ENCODE measurements at regions not wholly inside any gene's neighbourhood (a gene's known extent, or its start where the extent isn't known, plus 50 kb on each side); places are given as distances from the start of the nearest gene placed in this dataset.
A peak's percentile ranks its signal among the peaks of the same experiment; 100 is the strongest.
"Not testable (repeated sequence)": the region's sequence is repeated elsewhere in the genome, so short reads cannot be mapped to it uniquely, and the experiment has no call there.

DNA sequence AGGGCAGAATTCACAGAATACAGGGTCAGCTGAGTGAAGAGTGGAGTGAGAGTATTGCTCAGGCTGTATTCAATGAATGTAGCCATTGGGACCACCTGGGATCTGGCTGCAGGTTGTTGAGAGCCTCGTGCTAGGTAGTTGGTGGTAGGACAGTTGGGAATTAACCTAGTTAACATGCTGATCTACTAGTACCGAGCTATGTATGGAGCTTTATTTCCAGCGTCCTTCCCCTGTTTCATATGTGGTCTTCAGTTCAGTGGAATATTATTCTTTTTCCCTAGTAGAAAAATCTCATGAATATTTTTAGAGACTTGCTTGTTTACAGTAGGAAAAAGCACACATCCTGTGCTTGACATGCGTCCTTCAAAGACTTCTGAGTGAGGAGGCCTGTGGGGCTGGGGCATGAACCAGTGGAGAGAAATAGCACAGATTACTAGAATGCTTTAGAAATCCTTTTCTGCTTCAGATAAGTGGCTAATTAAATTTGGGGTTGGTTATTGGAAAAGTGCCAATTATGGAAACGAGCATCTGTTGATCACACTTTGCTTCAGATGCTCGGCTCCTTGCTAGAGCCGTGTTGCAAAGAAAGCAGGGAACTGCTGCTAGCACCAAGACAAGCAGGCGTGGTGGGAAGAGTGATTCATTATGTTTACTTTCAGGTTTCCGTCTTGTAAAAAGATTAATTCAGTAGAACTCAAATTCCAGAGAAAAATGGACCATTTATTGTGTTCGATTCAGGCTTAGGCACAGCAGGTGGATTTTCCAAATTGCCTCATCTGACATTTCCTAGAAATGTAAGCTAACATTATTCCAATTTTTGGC, 53.6 kb downstream of the ARF6 start:
- peak; percentile 25 for DNase-seq

DNA sequence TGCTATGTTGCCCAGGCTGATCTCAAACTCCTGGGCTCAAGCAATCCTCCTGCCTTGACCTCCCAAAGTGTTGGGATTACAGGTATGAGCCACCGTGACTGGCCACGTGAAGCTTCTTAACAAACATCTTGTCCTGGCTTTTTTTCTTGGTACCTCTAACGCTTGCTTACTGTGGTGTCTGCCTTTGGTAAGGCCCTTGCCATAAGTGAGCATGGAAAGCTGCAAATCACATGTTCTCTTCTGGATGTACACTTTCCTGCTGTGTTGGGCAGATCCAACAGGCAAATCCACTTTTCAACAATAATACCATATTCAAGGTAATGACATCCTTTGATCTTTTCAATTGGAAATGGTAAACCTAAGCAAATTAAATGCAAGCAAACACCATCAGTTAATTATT, 54.6 kb downstream of the ARF6 start:
- no peak for DNase-seq

DNA sequence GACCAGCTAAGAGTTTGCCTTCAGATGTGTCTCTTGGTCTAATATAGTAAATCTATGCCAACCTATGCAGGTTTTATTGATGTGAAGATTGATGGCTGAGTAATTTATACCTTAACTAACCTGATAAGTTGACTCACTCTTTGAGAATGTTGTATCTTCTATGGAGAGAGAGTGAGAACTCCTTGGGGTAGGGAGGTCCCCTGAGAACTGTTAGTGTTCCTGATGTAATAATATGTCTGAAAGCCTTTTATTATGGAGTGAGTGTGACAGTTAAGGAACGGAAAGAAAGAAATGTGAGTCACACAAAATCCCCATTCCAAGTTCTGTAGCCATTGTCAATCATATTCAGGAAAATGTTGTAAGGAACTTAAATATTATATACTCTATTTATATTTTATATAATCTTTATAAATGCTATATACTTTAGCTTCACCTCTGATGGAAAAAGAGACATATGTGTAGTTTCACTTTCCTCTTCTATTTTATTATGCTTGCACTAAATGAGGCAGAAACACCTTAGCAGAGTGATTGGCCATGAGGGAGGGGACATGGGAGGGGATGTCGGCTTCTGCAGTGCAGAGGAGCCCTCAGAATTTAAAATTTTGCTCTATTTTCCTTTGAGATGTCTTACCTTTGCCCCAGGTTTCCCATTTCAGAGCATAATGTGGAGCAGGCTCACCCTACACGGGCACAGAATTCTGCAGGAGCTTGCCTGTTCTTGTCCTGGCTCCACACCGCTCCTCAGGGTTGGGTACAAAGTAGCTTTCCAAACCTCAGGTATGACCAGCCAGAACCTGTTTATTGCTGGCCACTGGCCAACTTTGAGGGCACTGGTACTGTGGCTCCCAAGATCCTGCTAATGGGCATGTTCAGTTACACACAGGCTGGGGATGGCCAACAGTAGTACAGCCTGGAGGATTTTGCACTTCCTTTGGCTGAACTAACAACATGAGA, 57.7 kb downstream of the ARF6 start:
- peak; percentile 30 for DNase-seq

DNA sequence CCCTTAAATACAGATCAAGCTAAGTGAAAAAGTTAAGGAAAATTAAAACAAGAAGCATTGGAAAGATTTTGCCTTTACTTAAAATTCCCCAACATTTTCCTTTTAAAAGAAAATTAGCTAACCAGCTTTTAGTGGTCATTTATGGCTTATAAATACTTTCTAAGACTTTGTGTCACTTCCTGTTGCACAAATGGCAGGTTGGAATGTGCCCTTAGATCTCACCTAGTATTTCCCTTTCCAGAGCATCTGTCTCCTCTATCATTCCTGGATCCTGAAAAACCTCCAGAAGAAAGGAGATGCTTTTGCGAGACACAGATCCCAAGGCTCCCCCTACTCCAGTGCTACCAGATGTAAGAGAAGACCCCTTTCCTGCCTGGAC, 58.3 kb downstream of the ARF6 start:
- no peak for DNase-seq

DNA sequence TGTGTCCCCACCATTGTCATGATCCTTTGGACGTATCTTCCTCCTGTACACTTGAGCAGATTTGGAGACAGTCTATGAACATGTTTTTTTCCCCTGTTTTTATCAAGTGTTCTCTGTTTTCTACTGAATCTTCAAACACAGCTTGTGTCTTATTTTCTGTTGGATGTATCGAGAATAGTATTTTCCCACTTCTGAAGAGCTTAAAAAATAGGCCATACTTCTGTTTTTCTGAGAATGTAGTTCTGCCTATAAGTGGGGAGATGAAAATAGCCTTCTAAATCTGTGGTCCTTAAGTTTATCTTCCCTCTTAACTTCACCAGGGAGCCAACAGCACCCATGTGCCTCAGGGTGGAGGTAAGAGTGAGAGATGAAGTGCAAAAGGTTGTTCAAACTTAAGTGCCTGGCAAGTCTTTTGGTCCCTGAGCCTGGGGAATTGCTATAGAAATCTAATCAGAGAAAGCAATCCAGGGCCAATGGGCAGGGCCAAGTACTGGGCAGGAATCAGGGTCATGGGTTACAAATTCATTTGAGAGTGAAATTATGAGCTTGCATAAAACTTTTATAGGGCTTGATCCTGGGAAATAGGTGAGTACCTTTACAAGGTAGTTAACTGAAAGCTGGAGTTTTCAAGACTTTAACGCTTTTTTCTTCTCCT, 58.9 kb downstream of the ARF6 start:
- no peak for DNase-seq

DNA sequence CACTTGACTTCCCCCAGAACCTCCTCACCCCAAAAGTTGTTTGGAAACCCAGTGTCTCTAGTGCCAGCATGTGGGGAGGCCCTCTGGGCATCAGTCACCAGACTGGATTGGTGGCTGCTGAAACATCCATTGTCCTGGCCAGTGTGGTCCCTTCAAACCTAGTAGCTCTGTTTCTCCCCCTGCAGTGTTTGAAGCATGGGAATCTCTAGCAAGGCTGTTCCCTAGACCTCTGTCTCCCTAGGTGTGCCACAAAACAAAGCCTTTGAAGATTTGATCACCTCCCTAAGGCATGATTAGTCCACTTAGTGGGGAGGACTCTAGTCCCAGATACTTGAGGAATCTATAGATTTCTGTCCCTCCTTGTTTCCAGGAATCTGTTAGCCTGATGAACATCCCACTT, 60.3 kb downstream of the ARF6 start:
- no peak for DNase-seq

DNA sequence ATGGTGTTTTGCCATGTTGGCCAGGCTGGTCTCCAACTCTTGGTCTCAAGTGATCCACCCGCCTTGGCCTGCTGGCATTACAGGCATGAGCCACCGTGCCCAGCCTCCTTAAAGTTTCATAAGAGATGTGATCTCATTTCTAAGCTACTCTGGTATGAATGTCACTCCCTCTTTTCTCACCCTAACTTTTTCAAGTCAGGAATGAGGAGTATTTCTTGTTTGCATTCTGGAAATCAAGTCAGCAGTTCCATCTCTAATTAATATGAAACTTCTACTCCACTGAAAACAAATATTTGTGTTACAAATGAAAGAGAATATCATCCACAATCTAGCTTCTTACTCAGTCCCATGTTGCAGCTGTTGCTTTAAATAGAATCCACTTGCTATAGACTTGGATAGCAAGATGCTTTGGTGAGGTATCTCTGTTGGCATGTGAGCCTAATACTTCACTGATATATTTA, 61.3 kb downstream of the ARF6 start:
- no peak for DNase-seq

DNA sequence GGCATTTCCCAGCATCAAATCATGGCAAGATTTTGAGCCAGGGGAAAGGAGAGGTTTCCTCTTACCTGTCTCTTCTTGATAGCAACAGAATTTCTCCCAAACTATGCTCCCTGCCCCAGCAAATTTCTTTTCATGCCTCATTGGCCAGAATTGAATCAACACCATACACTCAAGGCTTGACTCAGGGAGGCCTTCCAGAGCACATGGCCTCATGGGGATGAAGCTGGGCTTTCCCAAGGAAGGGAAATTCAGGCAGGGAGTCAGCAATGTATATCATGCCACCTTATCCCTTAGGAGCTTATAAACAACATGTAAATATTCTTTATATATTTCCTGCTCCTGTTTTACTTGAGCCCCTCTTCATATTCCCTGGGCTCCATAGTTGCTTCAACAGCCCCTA, 62.1 kb downstream of the ARF6 start:
- no peak for DNase-seq

DNA sequence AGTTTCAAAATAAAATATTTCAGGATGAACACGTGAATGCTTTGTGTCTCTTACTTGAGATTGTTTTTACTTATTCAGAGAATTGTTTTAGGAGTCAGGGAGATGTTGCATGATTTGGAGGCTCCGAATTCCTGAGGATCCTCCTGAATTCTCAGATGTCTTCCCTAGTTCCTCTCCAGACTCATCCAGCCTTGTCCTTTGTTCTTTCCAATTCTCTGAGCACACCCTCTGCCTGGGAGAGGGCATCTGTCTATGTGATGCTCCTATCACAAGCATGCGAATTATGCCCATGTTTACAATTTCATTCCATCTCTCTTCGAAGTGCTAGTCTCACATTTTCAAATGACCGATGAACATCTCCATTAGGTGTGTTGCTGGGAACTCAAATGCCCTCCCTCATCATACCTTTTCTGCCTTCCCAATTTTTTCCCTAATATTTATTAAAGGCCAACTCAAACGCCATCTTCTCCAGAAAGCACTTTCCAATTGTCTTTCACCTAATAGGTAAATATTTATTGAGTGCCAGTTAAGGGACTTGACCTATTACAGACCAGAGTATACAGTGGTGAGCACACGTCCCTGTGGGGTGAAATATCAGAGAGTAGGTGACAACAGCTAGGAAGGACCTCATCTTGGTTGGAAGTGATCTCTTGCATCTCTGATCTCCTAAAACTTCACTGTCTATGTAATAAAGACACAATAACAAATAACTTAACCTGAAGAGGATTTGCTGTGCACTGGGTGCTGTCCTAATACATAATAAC, 64.4 kb downstream of the ARF6 start:
- DNase-seq = no peak

DNA sequence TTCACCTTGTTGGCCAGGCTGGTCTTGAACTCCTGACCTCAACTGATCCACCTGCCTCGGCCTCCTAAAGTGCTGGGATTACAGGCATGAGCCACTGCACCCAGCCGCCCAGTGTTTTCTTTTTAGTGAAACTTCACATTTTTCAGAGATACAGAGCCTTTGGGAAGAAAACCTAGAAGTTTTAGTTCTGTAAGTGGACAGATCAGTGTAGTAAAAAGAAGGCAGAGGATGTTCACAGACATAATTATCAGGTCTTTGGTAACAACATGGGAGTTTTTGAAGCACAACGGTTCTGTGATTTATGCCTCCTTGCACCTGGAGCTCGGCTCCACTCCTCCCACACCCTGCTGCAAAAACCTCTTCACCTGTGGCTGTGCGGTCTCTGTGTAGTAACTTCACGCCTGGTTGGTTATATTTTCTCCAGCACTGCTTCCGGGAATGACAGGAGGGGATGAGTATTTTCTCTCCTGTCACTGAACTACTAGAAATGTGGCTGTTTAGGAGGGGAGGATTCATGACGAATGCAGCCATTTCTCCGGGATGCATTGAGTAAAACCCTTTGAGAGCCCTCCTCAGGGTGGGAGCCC, 67.0 kb downstream of the ARF6 start:
- DNase-seq = no peak

DNA sequence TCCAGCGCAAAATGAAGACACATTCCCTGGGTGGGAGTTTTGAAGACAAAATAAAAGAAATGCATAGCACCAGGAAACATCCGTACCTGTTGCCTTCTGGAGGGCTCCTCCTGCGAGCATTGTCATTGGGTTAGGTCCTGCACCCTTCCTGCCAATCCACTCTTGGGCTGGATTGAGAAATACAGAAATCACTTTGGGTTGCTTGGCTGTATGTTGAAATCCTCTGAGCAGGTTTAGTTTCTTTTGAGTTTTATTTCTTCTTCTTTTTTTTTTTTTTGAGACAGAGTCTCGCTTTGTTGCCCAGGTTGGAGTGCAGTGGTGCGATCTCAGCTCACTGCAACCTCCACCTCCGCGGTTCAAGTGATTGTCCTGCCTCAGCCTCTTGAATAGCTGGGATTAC, 67.6 kb downstream of the ARF6 start:
- no peak for DNase-seq

DNA sequence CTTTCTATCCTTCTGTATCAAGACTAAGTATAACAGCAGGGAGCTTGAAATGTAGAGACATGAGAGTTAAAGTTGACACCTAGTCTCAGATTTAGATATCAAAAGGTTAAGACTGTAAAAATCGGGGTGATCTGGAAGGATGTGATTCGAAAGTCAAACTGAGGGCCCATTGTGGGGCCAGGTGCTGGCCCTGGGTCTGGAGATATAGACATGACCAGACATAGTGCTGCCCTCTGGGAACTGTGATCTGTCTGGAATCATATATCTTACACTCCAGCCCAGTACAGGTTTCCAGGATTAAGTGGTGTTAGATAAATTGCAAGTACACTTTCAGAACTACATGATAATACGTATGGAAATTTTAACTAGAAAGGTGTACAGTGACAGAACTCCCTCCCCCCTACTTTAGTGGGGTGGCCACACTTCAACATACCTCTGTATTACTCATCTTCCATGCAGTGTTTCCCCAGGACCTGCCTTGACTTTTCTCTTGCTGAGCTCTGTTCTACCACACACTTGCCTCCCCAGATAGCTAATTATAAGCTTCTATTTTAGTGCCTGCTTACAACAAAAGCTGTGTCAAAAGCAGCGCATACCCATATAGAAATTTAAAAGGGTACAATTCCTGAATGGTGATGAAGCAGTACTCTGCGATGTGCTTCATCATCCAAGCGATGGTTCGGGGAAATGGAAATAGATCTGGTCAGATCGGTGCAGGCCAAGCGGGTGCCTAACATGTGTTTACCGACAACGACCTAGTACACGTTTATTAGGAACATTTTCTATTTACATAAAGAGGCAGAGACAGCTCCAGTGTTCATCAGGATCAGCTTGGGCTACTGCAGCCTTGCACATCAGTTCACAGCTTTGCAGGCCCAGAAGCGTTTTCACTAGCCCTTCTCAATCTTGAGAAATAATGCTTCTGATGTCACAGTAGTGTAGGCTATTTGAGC, 68.7 kb downstream of the ARF6 start:
- DNase-seq = no peak

DNA sequence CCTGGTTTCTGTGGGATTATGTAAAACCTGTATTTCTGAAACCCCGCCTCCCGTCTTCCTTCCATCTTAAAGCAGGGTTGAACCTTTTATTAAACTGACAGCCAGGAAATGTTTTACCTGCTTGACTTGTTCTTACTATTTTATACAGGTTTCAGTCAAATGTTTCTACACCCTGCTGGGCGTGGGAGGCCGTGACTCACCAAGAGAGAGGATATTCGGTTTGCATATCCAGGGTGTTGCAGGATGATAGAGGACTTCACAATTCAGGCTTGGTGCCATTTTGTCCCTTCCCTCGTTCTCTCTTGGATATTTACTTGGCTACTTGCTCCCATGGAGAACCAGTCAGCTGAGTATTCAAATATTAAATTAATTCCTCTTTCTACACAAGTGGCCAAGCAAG, 69.7 kb downstream of the ARF6 start:
- DNase-seq = peak; percentile 71

DNA sequence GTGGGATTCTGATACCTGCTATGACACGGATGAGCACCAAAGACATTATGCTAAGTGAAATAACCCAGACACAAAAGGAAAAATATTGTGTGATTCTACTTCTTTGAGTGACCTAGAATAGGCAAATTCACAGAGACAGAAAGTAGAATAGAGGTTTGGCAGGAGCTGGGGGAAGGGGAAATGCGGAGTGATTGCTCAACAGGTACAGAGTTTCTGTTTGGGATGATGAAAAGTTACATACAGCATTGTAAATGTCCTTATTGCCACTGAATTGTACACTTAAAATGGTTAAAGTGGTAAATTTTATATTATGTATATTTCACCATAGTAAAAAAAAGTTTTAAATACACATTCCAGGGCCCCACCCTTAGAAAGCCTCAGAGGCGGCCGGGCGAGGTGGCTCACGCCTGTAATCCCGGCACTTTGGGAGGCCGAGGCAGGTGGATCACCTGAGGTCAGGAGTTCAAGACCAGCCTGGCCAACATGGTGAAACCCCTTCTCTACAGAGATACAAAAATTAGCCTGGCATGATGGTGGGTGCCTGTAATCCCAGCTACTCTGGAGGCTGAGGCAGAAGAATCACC, 72.3 kb downstream of the ARF6 start:
- DNase-seq = not testable (repeated sequence)

DNA sequence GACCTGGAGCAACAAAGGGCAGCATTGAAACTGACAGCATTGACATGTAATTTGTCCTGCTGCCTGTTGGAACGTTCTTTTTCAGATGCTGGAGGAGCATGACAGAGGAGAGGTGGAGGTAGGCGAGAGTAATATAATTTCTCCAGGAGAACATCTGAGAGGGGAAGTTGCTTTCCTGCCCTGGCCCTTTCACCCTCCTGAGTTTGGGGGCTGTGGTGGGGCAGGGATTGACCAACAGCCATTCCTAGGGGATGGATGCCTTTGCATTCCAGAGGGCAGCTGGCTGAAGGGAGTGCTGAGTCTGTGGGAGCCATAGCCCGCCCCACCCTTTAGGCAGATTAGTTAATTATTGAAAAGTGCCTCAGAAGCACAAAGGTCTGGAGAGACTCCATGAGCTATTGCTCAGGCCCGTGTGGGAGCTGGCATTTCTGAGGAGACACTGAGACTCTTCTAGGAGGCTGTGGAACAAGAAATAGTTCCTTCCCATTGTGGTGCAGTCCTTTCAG, 73.5 kb downstream of the ARF6 start:
- DNase-seq = no peak

DNA sequence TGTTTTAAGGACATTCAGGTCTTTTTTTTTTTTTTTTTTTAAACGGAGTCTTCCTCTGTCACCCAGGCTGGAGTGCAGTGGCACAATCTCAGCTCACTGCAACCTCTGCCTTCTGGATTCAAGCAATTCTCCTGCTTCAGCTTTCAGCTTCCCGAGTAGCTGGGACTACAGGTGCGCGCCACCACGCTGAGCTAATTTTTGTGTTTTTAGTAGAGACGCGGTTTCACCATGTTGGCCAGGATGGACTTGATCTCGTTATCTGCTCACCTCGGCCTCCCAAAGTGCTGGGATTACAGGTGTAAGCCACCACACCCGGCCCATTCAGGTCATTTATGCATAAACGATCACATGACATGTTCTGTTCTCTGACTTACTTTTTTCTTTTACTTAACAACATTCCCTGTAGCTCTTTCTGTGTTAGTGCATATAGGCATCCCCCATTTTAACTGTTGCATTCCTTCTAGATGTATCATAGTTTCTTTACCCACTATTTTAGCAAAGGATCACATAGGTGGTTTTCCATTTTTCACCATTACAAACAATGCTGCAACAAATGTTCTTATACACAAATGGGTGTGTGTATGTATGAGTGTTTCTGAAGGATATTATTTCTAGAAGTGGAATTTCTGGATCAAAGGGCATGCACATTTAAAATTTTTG, 74.2 kb downstream of the ARF6 start:
- DNase-seq = no peak

DNA sequence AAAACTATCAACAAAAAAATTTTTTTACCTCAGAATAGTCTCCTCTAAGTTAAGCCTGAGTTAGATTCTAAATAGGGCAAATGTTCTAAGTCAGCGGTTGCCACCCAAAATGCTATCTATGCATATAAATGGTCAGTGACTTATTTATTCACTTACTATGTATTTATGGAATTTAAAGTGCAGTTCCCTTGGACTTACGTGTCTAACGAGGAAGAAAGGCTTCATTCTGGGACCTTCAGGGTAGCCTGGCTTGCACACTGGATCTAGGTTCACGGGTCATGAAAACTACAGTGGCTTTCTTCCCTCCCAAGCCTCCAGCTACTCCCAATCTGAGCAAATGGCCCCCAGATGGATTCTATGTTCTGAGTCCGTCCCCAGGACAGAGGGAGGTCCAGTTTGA, 77.1 kb downstream of the ARF6 start:
- DNase-seq = no peak

DNA sequence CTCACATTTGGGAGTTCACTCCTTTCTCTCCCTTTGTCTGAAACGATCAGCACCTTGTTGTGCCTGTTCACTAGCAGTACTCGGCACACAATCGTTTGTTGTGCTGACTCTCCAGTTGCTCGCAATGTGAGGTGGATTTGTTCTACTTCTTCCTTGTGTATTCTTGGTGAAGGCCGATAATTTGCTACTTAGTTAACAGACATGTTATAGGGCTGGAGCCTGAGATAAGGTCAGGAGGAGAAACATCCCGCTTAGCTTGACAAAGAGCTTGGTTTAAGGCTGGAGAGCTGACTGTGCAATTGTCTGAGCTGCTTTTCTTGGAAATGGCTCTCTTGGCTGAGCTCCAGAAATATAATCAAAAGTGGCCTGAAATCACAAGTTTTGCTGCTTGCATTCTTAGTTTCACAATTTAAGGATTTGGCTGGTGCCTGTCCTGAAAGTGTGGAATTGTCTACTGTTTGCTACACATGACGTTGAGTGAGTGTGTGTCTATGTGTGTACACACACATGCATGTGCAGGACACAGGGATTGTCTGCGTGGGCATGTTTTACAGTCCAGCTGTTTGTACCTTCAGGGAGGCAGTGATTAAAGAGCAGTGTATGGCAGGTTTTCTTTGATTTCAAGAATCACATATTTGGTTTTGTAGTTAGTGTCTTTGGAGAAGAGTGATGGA, 77.7 kb downstream of the ARF6 start:
- no peak for DNase-seq

Data from activated naive CD4-positive, alpha-beta T cell treated with anti-CD3 and anti-CD28 coated beads, Interleukin-2, amount 50 U/mL, for 16 hours (primary cell).